Gastroesophageal sphincter (tissue), 3 donors: ENCODE measurements at regions not wholly inside any gene's neighbourhood (a gene's known extent, or its start where the extent isn't known, plus 50 kb on each side); places are given as distances from the start of the nearest gene placed in this dataset.

ENCODE experiments used
- EP300 ChIP-seq: sonication (generic); formaldehyde crosslinking; IDR thresholded peaks from one replicate; pipeline ENCODE4 v1.6.1; 2017; ENCODE audit warnings: antibody characterized with exemption, mild to moderate bottlenecking
- POLR2A ChIP-seq, 2 donors: fragments of 450-650 bp; IDR thresholded peaks; one replicate each; pipeline ENCODE4 v1.6.1; 2017; ENCODE audit warnings: antibody characterized with exemption in 2 of 2, mild to moderate bottlenecking in 2 of 2, moderate library complexity in 1 of 2
- TF ChIP-seq, protein P1 (sequence below), 4 experiments: fragments of 200-600 bp in 2 of 4; fragments of 450-650 bp in 2 of 4; sonication (generic) in 1 of 4; IDR thresholded peaks; one replicate each; pipeline ENCODE4 v1.5.1; 2017 to 2019; ENCODE audit warnings: antibody characterized with exemption in 4 of 4, mild to moderate bottlenecking in 2 of 4, moderate library complexity in 2 of 4

DNA sequence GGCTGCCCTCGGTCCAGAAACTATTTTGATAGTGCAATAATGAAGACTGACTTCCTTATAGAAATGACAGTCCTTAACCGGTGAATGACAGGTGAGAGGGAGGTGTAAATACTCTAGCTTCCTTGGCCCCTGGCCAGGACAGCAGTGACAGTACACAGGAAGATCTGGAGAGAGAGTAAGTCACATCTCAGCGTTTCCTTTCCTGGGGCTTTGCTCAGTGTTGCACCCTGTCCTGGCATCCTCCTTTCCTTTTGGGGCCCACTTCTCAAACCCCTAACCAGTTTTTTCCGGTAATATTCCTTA is 336.9 kb downstream of the CD83 start:
- TF ChIP-seq, protein P1, sequence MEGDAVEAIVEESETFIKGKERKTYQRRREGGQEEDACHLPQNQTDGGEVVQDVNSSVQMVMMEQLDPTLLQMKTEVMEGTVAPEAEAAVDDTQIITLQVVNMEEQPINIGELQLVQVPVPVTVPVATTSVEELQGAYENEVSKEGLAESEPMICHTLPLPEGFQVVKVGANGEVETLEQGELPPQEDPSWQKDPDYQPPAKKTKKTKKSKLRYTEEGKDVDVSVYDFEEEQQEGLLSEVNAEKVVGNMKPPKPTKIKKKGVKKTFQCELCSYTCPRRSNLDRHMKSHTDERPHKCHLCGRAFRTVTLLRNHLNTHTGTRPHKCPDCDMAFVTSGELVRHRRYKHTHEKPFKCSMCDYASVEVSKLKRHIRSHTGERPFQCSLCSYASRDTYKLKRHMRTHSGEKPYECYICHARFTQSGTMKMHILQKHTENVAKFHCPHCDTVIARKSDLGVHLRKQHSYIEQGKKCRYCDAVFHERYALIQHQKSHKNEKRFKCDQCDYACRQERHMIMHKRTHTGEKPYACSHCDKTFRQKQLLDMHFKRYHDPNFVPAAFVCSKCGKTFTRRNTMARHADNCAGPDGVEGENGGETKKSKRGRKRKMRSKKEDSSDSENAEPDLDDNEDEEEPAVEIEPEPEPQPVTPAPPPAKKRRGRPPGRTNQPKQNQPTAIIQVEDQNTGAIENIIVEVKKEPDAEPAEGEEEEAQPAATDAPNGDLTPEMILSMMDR (IDR thresholded peaks at IDR 0.05), result no peak
- TF ChIP-seq EP300, result no peak
- TF ChIP-seq POLR2A (IDR thresholded peaks at IDR 0.05), result no peak
